ENCODE measurements at regions not wholly inside any gene's neighbourhood (a gene's known extent, or its start where the extent isn't known, plus 50 kb on each side); places are given as distances from the start of the nearest gene placed in this dataset.

DNA sequence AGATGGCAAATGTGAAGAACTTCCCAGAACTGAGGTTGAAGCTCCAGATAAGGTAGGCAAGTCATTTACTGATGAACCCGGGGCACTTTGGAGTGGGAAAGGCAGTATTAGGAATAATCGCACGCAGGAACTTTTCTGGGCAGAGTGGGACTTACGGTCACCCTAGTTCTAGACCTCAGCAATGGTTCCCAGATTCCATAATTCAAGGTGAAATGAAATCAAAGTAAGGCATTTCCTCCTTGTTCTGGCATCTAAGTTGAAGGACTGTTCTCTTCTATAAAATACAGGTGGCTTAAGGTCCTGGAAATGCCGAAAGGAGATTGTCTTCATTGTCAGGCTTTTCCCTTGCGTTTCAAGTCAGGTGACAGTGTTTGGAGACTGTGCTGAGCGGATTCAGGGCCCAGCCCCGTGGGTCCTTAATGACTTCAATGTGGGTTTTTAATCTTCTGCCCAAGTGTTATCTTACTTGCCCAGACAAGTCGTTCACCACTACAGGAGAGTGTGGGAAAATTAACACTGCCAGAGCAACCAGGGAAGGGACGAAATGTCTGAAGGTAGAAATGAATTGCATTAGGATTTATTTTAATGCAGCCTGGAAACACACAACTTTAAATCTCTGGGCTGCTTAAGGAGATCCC lies 52.1 kb upstream of the STOX2 start:
- Mint-ChIP-seq H3K27me3 (ENCODE audit: insufficient read depth) (peaks cover 3% of the 10 kb centered on the region), H3K4me3 (no peak overlapping the region), H3K27ac (no peak overlapping the region), H3K9me3 (no peaks in the 10 kb centered on the region; the same call in 1 of the 2 replicates), H3K4me1 (ENCODE audit: low read depth) (no peaks in the 10 kb centered on the region), H3K36me3 (ENCODE audit: low read depth) (no peaks in the 10 kb centered on the region)
- DNase-seq = no peak
- TF ChIP-seq, protein P1, sequence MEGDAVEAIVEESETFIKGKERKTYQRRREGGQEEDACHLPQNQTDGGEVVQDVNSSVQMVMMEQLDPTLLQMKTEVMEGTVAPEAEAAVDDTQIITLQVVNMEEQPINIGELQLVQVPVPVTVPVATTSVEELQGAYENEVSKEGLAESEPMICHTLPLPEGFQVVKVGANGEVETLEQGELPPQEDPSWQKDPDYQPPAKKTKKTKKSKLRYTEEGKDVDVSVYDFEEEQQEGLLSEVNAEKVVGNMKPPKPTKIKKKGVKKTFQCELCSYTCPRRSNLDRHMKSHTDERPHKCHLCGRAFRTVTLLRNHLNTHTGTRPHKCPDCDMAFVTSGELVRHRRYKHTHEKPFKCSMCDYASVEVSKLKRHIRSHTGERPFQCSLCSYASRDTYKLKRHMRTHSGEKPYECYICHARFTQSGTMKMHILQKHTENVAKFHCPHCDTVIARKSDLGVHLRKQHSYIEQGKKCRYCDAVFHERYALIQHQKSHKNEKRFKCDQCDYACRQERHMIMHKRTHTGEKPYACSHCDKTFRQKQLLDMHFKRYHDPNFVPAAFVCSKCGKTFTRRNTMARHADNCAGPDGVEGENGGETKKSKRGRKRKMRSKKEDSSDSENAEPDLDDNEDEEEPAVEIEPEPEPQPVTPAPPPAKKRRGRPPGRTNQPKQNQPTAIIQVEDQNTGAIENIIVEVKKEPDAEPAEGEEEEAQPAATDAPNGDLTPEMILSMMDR (IDR thresholded peaks at IDR 0.05) = no peak

DNA sequence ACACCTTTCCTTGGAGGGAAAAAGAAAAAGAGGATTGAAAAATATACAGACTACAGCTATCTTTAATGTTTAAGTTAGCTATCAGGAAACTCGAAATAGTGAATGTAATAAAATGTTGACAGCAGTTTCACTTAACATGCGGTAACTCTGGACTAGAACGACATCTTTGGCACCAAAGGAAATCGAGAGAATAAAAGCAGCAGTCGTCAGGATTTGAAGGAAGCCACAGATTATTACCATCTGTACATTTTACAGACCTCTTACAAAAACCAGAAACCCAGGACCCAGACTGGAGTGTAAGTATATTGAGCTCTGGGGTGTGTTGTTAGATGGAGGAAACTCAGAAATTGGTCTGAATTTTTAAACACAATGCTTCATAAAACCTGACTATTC lies 51.6 kb upstream of the STOX2 start:
- no peak for DNase-seq
- Mint-ChIP-seq H3K27ac (no peak overlapping the region), H3K27me3 (ENCODE audit: insufficient read depth) (peaks cover 6% of the 10 kb centered on the region), H3K9me3 (no peaks in the 10 kb centered on the region; the same call in 1 of the 2 replicates), H3K4me3 (no peak overlapping the region), H3K4me1 (ENCODE audit: low read depth) (no peaks in the 10 kb centered on the region), H3K36me3 (ENCODE audit: low read depth) (no peaks in the 10 kb centered on the region)
- TF ChIP-seq, protein P1 (IDR thresholded peaks at IDR 0.05) = no peak

All from HFFc6 (cell line).